K562 (cell line): ENCODE measurements at regions not wholly inside any gene's neighbourhood (a gene's known extent, or its start where the extent isn't known, plus 50 kb on each side); places are given as distances from the start of the nearest gene placed in this dataset.

Experiments used
- ATAC-seq: fragments of 200-7000 bp; cut with Tn5 transposase; 3 replicates; pipeline ENCODE4 v1.9.1; 2020; ENCODE audit warnings: moderate library complexity
- BruUV-seq: library from RNA; stranded (reverse); fragments of 400-500 nt; replicated peaks from 2 replicates; lab custom pipeline; 2021; lab: Mats Ljungman, UMichigan
- CTCF ChIA-PET: fragments of 300-600 bp; formaldehyde crosslinking; extraction: SDS; loops from one replicate; lab custom pipeline; 2021; ENCODE audit warnings: low intra/inter-chr PET ratio; lab: Yijun Ruan, JAX
- POLR2A ChIA-PET: fragments of 300-600, 350-650 bp; sonication (Branson Sonifier 250); formaldehyde crosslinking; extraction: SDS; loops from one replicate; lab custom pipeline; 2021; ENCODE audit warnings: antibody characterized with exemption, inconsistent platforms; lab: Yijun Ruan, JAX
- DNase-seq, 4 experiments: peaks; one replicate each; pipeline versions ENCODE4 v3.0.0 to v3.0.0-alpha.2; 2011 to 2018; ENCODE audit warnings: low spot score in 3 of 4, mixed read lengths in 3 of 4; ENCODE audit errors: extremely low read depth in 1 of 4
- FAIRE-seq: peaks from 2 replicates; lab custom pipeline; 2011; peaks lifted over from hg19 to GRCh38; lab: Jason Lieb, UNC
- H2AFZ ChIP-seq: 2 replicates; pipeline ENCODE4 v1.6.0; 2011; ENCODE audit warnings: low read depth, low read length, control low read depth, inconsistent platforms
- H3K27ac ChIP-seq: fragments of 200-600 bp; 3 replicates; pipeline ENCODE4 v1.8.0; 2011; ENCODE audit warnings: low read depth, mild to moderate bottlenecking, control low read depth, inconsistent platforms, low read length, moderate library complexity, mixed read lengths; ENCODE audit errors: extremely low read depth
- H3K27me3 ChIP-seq, 2 experiments: fragments of 300-600 bp in 1 of 2; 2 replicates in 1 of 2; 3 replicates in 1 of 2; pipeline versions ENCODE4 v1.6.0 to v1.8.0; 2011; ENCODE audit warnings: inconsistent platforms in 2 of 2, low read length in 2 of 2, mild to moderate bottlenecking in 1 of 2, mixed read lengths in 1 of 2, moderate library complexity in 1 of 2; ENCODE audit not compliant: control insufficient read depth in 2 of 2, insufficient read depth in 2 of 2
- H3K36me3 ChIP-seq: fragments of 300-600 bp; 3 replicates; pipeline ENCODE4 v1.8.0; 2011; ENCODE audit warnings: mild to moderate bottlenecking, low read length, inconsistent platforms; ENCODE audit not compliant: control insufficient read depth, insufficient read depth
- H3K4me1 ChIP-seq, 2 experiments: fragments of 200-600 bp in 1 of 2; replicated peaks in 1 of 2; 2 replicates in 1 of 2; 3 replicates in 1 of 2; pipeline versions ENCODE4 v1.5.1 to v1.8.0; 2011; ENCODE audit warnings: inconsistent platforms in 2 of 2, low read length in 2 of 2, mild to moderate bottlenecking in 1 of 2, mixed read lengths in 1 of 2, moderate library complexity in 1 of 2; ENCODE audit not compliant: control insufficient read depth in 2 of 2, insufficient read depth in 2 of 2
- H3K4me2 ChIP-seq: 2 replicates; pipeline ENCODE4 v1.6.1; 2011; ENCODE audit warnings: low read length, control low read depth, inconsistent platforms, mixed read lengths; ENCODE audit not compliant: insufficient read depth
- H3K4me3 ChIP-seq: fragments of 200-600 bp; sonication (generic), shearing (Covaris generic); 2 replicates; pipeline ENCODE4 v1.5.1; 2016; ENCODE audit warnings: control low read depth, inconsistent platforms
- H3K79me2 ChIP-seq: fragments of 200-600 bp; 3 replicates; pipeline ENCODE4 v1.8.0; 2011; ENCODE audit warnings: low read length, inconsistent platforms; ENCODE audit not compliant: control insufficient read depth, insufficient read depth
- H3K9ac ChIP-seq, 2 experiments: 2 replicates each; pipeline versions ENCODE4 v1.6.0 to v1.6.1; 2011; ENCODE audit warnings: low read depth in 2 of 2, low read length in 2 of 2, control low read depth in 1 of 2, inconsistent platforms in 1 of 2, mild to moderate bottlenecking in 1 of 2, mixed read lengths in 1 of 2; ENCODE audit not compliant: insufficient read depth in 1 of 2
- H3K9me1 ChIP-seq: one replicate; pipeline ENCODE4 v1.6.0; 2011; ENCODE audit warnings: inconsistent platforms, mild to moderate bottlenecking, low read length, moderate library complexity; ENCODE audit not compliant: control insufficient read depth, insufficient read depth
- H3K9me3 ChIP-seq: replicated peaks from 2 replicates; pipeline ENCODE4 v1.5.1; 2011; ENCODE audit warnings: low read depth, low read length, inconsistent platforms; ENCODE audit not compliant: control insufficient read depth, insufficient read depth
- H4K20me1 ChIP-seq: replicated peaks from 2 replicates; pipeline ENCODE4 v1.6.1; 2011; ENCODE audit warnings: low read length, inconsistent platforms, mixed read lengths; ENCODE audit not compliant: control insufficient read depth, insufficient read depth
- ARHGAP35 ChIP-seq: fragments of 450-650 bp; IDR thresholded peaks from 2 replicates; pipeline ENCODE4 v1.6.1; 2018; ENCODE audit not compliant: partially characterized antibody
- MEF2A ChIP-seq: IDR thresholded peaks from 2 replicates; pipeline ENCODE4 v1.6.1; 2011; ENCODE audit warnings: low read depth, mild to moderate bottlenecking, low read length, moderate library complexity; ENCODE audit not compliant: control insufficient read depth
- MTF1 ChIP-seq: fragments of 250-450 bp; sonication (Bioruptor Pico); IDR thresholded peaks from 2 replicates; pipeline ENCODE4 v1.9.0; 2021; ENCODE audit warnings: moderate library complexity, mild to moderate bottlenecking, inconsistent platforms, borderline replicate concordance
- NCOA4 ChIP-seq: fragments of 450-650 bp; IDR thresholded peaks from 2 replicates; pipeline ENCODE4 v1.6.1; 2018; ENCODE audit warnings: mild to moderate bottlenecking; ENCODE audit not compliant: partially characterized antibody
- TEAD1 ChIP-seq, 2 experiments: fragments of 450-650 bp in 1 of 2; sonication (generic) in 1 of 2; formaldehyde crosslinking; IDR thresholded peaks; 2 replicates each; pipeline versions ENCODE4 v1.4.0 to v1.8.0; 2020 to 2022; ENCODE audit warnings: mild to moderate bottlenecking in 2 of 2, missing genetic modification reagents in 1 of 2
- ZNF311 ChIP-seq: fragments of 250-450 bp; sonication (Bioruptor Pico); IDR thresholded peaks from 2 replicates; pipeline ENCODE4 v1.4.0; 2020; ENCODE audit warnings: mild to moderate bottlenecking, moderate library complexity
- ZSCAN29 ChIP-seq: fragments of 450-650 bp; IDR thresholded peaks from 2 replicates; pipeline ENCODE4 v1.6.1; 2017
- whole genome bisulfite sequencing: fragments of 100-300 bp; shearing (Covaris generic); methylation state at CpG from one replicate; pipeline ENCODE4 v1.1.6; 2016; ENCODE audit warnings: low coverage, mixed read lengths; ENCODE audit not compliant: insufficient coverage; ENCODE audit errors: missing lambda C conversion rate; 5-methylcytosine and 5-hydroxymethylcytosine counted together
- in situ Hi-C: fragments of 300-500 bp; cut with MboI; formaldehyde crosslinking; loops from 4 replicates; pipeline ENCODE4 v1.15.0; 2018; ENCODE audit warnings: inconsistent platforms, mixed read lengths
- intact Hi-C: fragments of 100-400 bp; cut with micrococcal nuclease; formaldehyde crosslinking; loops from 2 replicates; pipeline ENCODE4 v1.14.2; 2022
- TF ChIP-seq, protein P1 (sequence below): fragments of 200-800 bp; sonication (Bioruptor generic); IDR thresholded peaks from 2 replicates; pipeline ENCODE4 v1.6.1; 2016; ENCODE audit warnings: missing genetic modification characterization, missing compliant biosample characterization
- TF ChIP-seq, protein P2 (sequence below): fragments of 450-650 bp; conservative IDR thresholded peaks from 2 replicates; pipeline ENCODE4 v1.6.1; 2016; ENCODE audit warnings: missing genetic modification characterization, low read depth, mild to moderate bottlenecking, missing compliant biosample characterization, moderate library complexity

DNA sequence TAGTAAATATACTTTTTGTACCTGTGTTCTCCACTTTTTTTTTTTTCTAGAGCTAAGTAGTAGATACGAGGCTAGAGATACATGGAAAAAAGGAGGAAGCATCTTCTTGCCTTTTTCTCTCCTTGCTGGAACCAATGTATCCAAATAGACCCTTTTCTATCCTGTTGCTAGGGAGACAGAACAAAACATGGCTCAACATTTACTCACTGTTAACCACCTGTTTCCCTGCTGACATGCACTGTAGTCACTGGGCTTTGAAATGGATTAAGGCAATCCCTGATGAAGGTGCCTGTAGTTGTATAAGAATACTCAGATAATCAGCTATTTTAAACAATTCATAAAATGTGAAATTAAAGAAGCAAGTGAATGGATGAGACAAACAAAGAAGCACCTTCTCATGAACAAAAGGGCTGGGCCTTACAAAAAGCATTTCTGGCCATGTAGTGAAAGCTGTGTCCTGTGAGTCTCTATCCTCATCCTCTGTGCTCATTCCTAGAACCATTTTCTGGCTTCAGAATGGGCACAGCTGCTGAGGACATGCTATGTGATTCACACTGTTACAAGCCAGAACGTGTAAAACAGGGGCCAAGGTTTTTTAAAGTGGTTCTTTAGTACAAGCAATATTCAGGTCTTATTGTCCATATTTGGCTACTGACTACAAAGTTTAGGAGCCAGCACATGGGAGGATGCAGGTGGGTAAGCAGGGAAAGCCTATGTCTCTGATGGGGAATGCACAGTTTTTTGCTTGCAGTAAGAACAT lies 100.4 kb upstream of the NDN start:
- POLR2A ChIA-PET: no interaction called here
- CTCF ChIA-PET: no interaction called here
- Histone ChIP-seq H4K20me1 (no peaks in the 10 kb centered on the region), H3K79me2 (no peaks in the 10 kb centered on the region), H3K36me3 (no peaks in the 10 kb centered on the region), H3K4me1 (no peaks in the 10 kb centered on the region), H2AFZ (no peak overlapping the region)
- in situ Hi-C loops: no loop called here
- DNase-seq: no peak
- no peak for TF ChIP-seq ZNF311
- TF ChIP-seq, protein P1, sequence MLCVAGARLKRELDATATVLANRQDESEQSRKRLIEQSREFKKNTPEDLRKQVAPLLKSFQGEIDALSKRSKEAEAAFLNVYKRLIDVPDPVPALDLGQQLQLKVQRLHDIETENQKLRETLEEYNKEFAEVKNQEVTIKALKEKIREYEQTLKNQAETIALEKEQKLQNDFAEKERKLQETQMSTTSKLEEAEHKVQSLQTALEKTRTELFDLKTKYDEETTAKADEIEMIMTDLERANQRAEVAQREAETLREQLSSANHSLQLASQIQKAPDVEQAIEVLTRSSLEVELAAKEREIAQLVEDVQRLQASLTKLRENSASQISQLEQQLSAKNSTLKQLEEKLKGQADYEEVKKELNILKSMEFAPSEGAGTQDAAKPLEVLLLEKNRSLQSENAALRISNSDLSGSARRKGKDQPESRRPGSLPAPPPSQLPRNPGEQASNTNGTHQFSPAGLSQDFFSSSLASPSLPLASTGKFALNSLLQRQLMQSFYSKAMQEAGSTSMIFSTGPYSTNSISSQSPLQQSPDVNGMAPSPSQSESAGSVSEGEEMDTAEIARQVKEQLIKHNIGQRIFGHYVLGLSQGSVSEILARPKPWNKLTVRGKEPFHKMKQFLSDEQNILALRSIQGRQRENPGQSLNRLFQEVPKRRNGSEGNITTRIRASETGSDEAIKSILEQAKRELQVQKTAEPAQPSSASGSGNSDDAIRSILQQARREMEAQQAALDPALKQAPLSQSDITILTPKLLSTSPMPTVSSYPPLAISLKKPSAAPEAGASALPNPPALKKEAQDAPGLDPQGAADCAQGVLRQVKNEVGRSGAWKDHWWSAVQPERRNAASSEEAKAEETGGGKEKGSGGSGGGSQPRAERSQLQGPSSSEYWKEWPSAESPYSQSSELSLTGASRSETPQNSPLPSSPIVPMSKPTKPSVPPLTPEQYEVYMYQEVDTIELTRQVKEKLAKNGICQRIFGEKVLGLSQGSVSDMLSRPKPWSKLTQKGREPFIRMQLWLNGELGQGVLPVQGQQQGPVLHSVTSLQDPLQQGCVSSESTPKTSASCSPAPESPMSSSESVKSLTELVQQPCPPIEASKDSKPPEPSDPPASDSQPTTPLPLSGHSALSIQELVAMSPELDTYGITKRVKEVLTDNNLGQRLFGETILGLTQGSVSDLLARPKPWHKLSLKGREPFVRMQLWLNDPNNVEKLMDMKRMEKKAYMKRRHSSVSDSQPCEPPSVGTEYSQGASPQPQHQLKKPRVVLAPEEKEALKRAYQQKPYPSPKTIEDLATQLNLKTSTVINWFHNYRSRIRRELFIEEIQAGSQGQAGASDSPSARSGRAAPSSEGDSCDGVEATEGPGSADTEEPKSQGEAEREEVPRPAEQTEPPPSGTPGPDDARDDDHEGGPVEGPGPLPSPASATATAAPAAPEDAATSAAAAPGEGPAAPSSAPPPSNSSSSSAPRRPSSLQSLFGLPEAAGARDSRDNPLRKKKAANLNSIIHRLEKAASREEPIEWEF (CRISPR knock-in tag): no peak
- no peak for TF ChIP-seq MTF1 (CRISPR knock-in tag)
- no peak for TF ChIP-seq TEAD1 (CRISPR knock-in tag; IDR thresholded peaks at IDR 0.05)
- TF ChIP-seq, protein P2, sequence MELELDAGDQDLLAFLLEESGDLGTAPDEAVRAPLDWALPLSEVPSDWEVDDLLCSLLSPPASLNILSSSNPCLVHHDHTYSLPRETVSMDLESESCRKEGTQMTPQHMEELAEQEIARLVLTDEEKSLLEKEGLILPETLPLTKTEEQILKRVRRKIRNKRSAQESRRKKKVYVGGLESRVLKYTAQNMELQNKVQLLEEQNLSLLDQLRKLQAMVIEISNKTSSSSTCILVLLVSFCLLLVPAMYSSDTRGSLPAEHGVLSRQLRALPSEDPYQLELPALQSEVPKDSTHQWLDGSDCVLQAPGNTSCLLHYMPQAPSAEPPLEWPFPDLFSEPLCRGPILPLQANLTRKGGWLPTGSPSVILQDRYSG: no peak
- no peak for TF ChIP-seq ARHGAP35
- TF ChIP-seq MEF2A: no peak
- TF ChIP-seq ZSCAN29: no peak
- TF ChIP-seq NCOA4: no peak
- TF ChIP-seq, all 486 proteins: peak for 0
- no peaks in the 10 kb centered on the region for H3K9me1 ChIP-seq
- ATAC-seq (no peak), FAIRE-seq (no peak)
- intact Hi-C loops: no loop called here
- BruUV-seq: no TSS peak
- no peak overlapping the region for H3K4me2 ChIP-seq
- 7% methylated on average over 1 of the region's 2 CpGs for WGBS
- H3K9ac ChIP-seq: no peak overlapping the region
- no peaks in the 10 kb centered on the region for H3K9me3 ChIP-seq
- no peak overlapping the region for H3K27ac ChIP-seq
- no peak overlapping the region for H3K4me3 ChIP-seq
- H3K27me3 ChIP-seq: no peaks in the 10 kb centered on the region
